Gastrocnemius medialis (tissue), 4 donors: ENCODE measurements at regions not wholly inside any gene's neighbourhood (a gene's known extent, or its start where the extent isn't known, plus 50 kb on each side); places are given as distances from the start of the nearest gene placed in this dataset.

Source experiments
- CTCF ChIP-seq, 5 experiments: fragments of 450-650 bp in 3 of 5; fragments of 200-600 bp in 2 of 5; sonication (generic) in 2 of 5; IDR thresholded peaks in 4 of 5; conservative IDR thresholded peaks in 1 of 5; 1 replicate in 4 of 5; 2 replicates in 1 of 5; pipeline ENCODE4 v1.5.1; 2016 to 2019; ENCODE audit warnings: antibody characterized with exemption in 5 of 5, mild to moderate bottlenecking in 3 of 5, moderate library complexity in 3 of 5
- POLR2A ChIP-seq, 2 donors: fragments of 450-650 bp; IDR thresholded peaks; one replicate each; pipeline ENCODE4 v1.6.1; 2017; ENCODE audit warnings: antibody characterized with exemption in 2 of 2, mild to moderate bottlenecking in 2 of 2, moderate library complexity in 2 of 2

DNA sequence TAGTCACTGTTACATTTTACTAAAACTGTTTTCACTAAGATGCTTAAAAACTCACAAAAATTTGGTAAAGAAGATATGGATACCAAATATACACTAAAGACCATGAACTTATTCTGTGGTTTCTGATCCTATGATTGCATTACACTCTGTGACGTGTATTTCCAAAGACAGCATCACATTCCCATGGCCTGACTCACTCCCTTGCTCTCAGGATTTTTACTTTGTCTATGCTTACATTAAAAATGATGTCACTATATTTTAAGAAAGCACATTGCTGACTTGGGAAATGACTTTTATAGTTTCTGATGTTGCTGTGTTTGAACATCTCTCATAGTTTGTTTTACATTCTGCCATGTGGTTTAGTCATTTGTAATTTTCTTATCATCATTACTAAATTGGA is 327.9 kb upstream of the MAGEB18 start:
- TF ChIP-seq POLR2A (IDR thresholded peaks at IDR 0.05) (no peak), CTCF (IDR thresholded peaks at IDR 0.05 in 4 of 5, conservative IDR thresholded peaks at IDR 0.05 in 1 of 5) (no peak)
